Activated CD4-positive, alpha-beta T cell treated with anti-CD3 and anti-CD28 coated beads for 36 hours (primary cell): ENCODE measurements at regions not wholly inside any gene's neighbourhood (a gene's known extent, or its start where the extent isn't known, plus 50 kb on each side); places are given as distances from the start of the nearest gene placed in this dataset.

Source experiments
- ATAC-seq: fragments of 200-7000 bp; cut with Tn5 transposase; one replicate; pipeline ENCODE4 v1.10.0; 2021; ENCODE audit warnings: mild to moderate bottlenecking, moderate library complexity
- CTCF ChIA-PET: fragments of 350-600 bp; sonication (Branson Sonifier 250); formaldehyde crosslinking; loops from one replicate; lab custom pipeline; 2021; ENCODE audit warnings: antibody characterized with exemption; lab: Charles Lee
- POLR2A ChIA-PET: fragments of 350-600 bp; sonication (Branson Sonifier 250); formaldehyde crosslinking; loops from one replicate; lab custom pipeline; 2021; ENCODE audit warnings: antibody characterized with exemption, inconsistent platforms; lab: Charles Lee
- DNase-seq: peaks from one replicate; pipeline ENCODE4 v3.0.0-alpha.2; 2020
- H3K27ac Mint-ChIP-seq: one replicate; pipeline ENCODE4 v1.8.0; 2021; ENCODE audit warnings: mixed read lengths
- H3K27me3 Mint-ChIP-seq: one replicate; pipeline ENCODE4 v1.8.0; 2021; ENCODE audit warnings: mixed read lengths
- H3K36me3 Mint-ChIP-seq: one replicate; pipeline ENCODE4 v1.8.0; 2021; ENCODE audit warnings: low read depth, mixed read lengths
- H3K4me1 Mint-ChIP-seq: one replicate; pipeline ENCODE4 v1.8.0; 2021; ENCODE audit warnings: mixed read lengths
- H3K4me3 Mint-ChIP-seq: one replicate; pipeline ENCODE4 v1.8.0; 2021; ENCODE audit warnings: mild to moderate bottlenecking, moderate library complexity, mixed read lengths
- H3K9me3 Mint-ChIP-seq: one replicate; pipeline ENCODE4 v1.8.0; 2021; ENCODE audit warnings: low read depth, mixed read lengths
- intact Hi-C, 2 experiments: fragments of 100-400 bp; cut with DNase I in 1 of 2; cut with micrococcal nuclease in 1 of 2; formaldehyde crosslinking; loops; one replicate each; pipeline versions ENCODE4 v1.14.2 to v1.15.1; 2022 to 2024; cut with DNase I, micrococcal nuclease

- H3K27ac Mint-ChIP-seq: no peak overlapping the region
- no peaks in the 10 kb centered on the region for H3K9me3 Mint-ChIP-seq
- H3K4me1 Mint-ChIP-seq: no peaks in the 10 kb centered on the region
- no peaks in the 10 kb centered on the region for H3K36me3 Mint-ChIP-seq
- H3K27me3 Mint-ChIP-seq: peaks cover 11% of the 10 kb centered on the region
- DNase-seq (no peak), ATAC-seq (no peak)
- CTCF ChIA-PET: no interaction called here
- POLR2A ChIA-PET: no interaction called here
- no peak overlapping the region for H3K4me3 Mint-ChIP-seq
- intact Hi-C loops: no loop called here
Observed at GRCh38 chr11:119530509-119530908, 107.5 kb upstream of the THY1 start.

DNA sequence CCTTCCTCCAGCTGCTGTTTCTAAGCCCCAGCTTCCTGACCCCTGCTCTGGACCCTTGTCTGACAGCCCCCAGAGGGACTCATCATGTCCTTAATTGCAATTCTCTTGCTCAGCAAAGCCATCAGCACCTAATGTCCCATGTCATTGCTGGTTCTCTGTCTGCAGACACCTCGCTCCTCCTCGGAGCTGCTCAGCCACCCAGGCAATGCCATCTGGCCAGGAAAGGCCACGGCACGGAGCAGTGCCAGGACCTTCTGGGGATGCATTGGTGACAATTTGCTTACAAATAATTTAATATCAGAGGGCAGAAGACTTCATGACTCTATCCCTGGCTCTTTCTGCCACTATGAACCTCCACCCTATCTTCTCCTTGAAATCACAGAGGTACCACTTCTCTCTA is 107.0 kb upstream of the THY1 start:
- no peaks in the 10 kb centered on the region for H3K4me1 Mint-ChIP-seq
- POLR2A ChIA-PET: no interaction called here
- ATAC-seq (no peak), DNase-seq (no peak)
- H3K27me3 Mint-ChIP-seq: peaks cover 9% of the 10 kb centered on the region
- H3K36me3 Mint-ChIP-seq: no peaks in the 10 kb centered on the region
- H3K4me3 Mint-ChIP-seq: no peak overlapping the region
- no peak overlapping the region for H3K27ac Mint-ChIP-seq
- H3K9me3 Mint-ChIP-seq: no peaks in the 10 kb centered on the region
- CTCF ChIA-PET: interaction anchor here (0.7 kb wide), 1 partner anchor 121 kb away, joined by 3 read pairs; no protein-coding TSS in a partner anchor
- intact Hi-C loops: no loop called here

DNA sequence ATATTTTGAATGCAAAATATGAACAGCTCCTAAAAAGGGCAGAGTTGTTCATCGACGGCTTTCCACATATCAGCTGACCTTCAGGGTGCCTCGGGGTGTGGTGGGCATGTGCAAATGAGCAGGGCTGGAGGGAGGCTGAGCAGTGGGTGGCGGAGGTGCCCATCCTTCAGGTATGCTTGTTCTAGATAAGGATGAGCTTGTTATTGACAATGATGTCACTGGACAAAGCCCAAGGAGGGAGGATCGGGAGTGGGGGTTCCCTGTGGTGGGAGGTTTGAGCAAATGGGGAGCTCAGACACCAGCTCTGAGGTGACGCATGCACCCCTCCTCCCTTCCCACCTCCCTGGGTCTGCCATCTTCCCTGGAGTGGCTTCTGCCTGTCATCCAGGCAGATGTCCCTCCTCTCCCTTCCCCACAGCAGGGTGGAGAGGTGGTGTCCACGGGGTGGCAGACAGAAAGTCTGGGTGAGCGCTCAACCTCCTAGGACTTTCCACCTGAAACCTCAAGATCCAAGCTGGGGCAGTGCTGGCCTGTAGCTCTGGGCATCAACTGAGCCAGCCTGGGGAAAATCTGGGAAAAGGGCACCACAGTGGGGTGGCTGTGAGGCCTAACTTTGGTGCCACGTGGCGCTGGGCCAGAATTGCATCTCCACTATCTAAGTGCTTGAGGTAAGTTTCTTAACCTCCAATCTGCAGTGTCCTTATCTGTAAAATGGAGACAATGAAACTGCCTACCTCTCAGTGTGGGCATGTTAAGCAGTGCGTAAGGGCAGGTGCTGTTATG is 106.3 kb upstream of the THY1 start:
- intact Hi-C loops: no loop called here
- Mint-ChIP-seq H3K27ac (no peak overlapping the region), H3K9me3 (no peaks in the 10 kb centered on the region), H3K4me1 (no peaks in the 10 kb centered on the region), H3K36me3 (no peaks in the 10 kb centered on the region), H3K27me3 (peaks cover 7% of the 10 kb centered on the region), H3K4me3 (no peak overlapping the region)
- ChIA-PET POLR2A (no interaction called here), CTCF (interaction anchor here (0.6 to 0.7 kb wide), 2 partner anchors 53 to 120 kb away, joined by 3 read pairs; no protein-coding TSS in a partner anchor)
- ATAC-seq: no peak
- no peak for DNase-seq

GRCh38 chr11:119525867-119526196 is 102.9 kb upstream of the THY1 start:
- DNase-seq (no peak), ATAC-seq (no peak)
- Mint-ChIP-seq H3K9me3 (no peaks in the 10 kb centered on the region), H3K36me3 (no peaks in the 10 kb centered on the region), H3K4me1 (no peaks in the 10 kb centered on the region), H3K27ac (no peak overlapping the region), H3K27me3 (no peaks in the 10 kb centered on the region), H3K4me3 (no peak overlapping the region)
- intact Hi-C loops: no loop called here
- ChIA-PET CTCF (interaction anchor here (0.6 to 2.1 kb wide), 2 partner anchors 8 to 15 kb away, joined by 3 to 9 read pairs; no protein-coding TSS in a partner anchor), POLR2A (no interaction called here)

DNA sequence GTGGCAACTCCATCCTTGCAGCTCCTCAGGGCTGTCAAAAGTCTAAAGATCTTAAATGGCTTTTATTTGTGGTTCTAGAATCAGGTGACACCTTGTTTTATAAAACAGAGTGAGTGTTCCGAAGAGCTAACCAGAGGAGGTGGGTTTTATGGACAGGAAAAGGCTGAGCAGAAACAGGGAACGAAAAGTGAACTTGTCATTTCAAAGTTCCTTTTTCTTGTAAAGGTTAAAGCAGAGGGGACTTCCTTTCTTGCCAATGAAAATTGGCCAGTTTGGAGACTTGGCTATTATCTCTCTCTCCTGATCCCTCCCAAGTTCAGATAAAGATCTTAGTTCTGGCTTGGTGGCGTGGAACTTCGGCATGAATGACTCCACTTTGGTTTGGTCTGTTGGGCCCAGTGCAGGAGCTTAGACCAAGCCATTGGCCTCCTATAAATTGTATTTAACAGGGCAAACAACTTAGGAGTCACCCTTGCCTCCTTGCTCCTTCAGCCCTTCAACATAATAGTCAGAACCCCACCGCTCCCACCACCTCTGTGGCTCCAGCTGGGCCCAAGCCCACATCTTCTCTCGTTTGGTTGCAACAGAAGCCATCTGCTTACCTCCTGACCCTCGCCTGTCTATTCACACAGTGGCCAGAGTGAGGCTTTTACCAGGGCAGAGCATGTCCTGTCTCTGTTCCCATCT is 102.4 kb upstream of the THY1 start:
- CTCF ChIA-PET: interaction anchor here (2.1 kb wide), 1 partner anchor 8 kb away, joined by 9 read pairs; no protein-coding TSS in a partner anchor
- no peak for ATAC-seq

DNA sequence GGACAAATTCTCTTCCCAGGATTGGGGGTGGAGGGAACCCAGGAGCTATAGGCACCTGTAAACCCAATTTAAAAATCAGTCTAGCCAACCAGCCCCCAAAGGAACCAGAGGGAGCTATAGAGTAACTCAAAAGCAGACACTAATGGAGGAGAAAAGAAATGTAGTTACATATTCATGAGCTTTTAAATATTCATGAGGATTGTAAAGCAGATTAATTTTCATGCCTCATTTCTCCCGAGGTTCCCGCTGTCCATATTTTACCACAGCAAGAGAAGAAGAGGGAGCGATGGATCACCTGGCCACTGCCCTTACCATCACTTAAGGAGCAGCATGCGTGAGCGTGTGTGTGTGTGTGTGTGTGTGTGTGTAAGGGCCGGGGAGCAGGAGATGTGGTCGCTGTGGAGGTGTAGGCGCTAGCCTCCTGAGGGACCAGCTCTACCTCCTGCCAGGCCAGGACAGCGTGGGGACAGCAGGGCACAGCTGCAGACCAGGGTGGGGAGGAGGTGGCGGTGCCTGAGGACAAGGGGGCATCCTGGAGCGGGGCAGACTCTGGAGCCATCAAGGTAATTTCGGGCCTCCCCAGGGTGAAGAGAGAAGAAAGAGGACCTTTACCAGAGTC is 100.7 kb upstream of the THY1 start:
- ChIA-PET CTCF (interaction anchor here (0.7 to 2.1 kb wide), 4 partner anchors 10 to 100 kb away, joined by 3 to 9 read pairs (median 3); no protein-coding TSS in a partner anchor), POLR2A (no interaction called here)
- Mint-ChIP-seq H3K27me3 (no peaks in the 10 kb centered on the region), H3K27ac (no peak overlapping the region), H3K4me3 (no peak overlapping the region), H3K9me3 (no peaks in the 10 kb centered on the region), H3K4me1 (no peaks in the 10 kb centered on the region), H3K36me3 (no peaks in the 10 kb centered on the region)
- intact Hi-C loops: no loop called here
- DNase-seq: no peak
- no peak for ATAC-seq

More for the DNA sequence above, 102.4 kb upstream of the THY1 start:
- Mint-ChIP-seq H3K9me3 (no peaks in the 10 kb centered on the region), H3K4me3 (no peak overlapping the region), H3K27ac (no peak overlapping the region), H3K4me1 (no peaks in the 10 kb centered on the region), H3K27me3 (no peaks in the 10 kb centered on the region), H3K36me3 (no peaks in the 10 kb centered on the region)
- intact Hi-C loops: no loop called here
- POLR2A ChIA-PET: no interaction called here
- no peak for DNase-seq

- intact Hi-C loops: no loop called here
- Mint-ChIP-seq H3K36me3 (no peaks in the 10 kb centered on the region), H3K27ac (no peak overlapping the region), H3K27me3 (peaks cover 7% of the 10 kb centered on the region), H3K4me3 (no peak overlapping the region), H3K4me1 (no peaks in the 10 kb centered on the region), H3K9me3 (no peaks in the 10 kb centered on the region)
- CTCF ChIA-PET: no interaction called here
- no peak for DNase-seq
- POLR2A ChIA-PET: no interaction called here
- no peak for ATAC-seq
Observed at GRCh38 chr11:119522609-119523008, 99.6 kb upstream of the THY1 start.

DNA sequence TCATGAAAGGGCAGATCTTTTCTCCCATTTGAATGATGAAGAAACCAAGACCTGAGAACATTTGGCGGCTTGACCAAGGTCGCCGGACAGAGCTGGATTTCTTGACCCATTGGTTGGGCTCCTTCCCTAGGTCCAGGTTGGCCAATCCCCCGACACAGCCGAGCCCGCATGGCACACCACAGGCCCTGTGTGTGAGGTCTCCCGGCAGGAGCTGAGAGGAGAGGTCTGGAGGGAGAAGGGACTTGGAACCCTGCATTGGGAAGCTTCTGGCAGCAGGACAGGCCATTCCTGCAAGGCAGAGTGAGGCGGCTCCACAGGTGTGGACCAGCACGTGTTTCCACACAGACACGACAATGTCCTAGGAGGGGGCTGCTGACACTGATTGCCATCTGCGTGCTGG is 98.6 kb upstream of the THY1 start:
- ATAC-seq (no peak), DNase-seq (no peak)
- Mint-ChIP-seq H3K4me3 (no peak overlapping the region), H3K27ac (no peak overlapping the region), H3K36me3 (no peaks in the 10 kb centered on the region), H3K27me3 (peaks cover 7% of the 10 kb centered on the region), H3K9me3 (no peaks in the 10 kb centered on the region), H3K4me1 (no peaks in the 10 kb centered on the region)
- CTCF ChIA-PET: no interaction called here
- POLR2A ChIA-PET: no interaction called here
- intact Hi-C loops: no loop called here

GRCh38 chr11:119520966-119521365 is 98.0 kb upstream of the THY1 start:
- H3K27me3 Mint-ChIP-seq: peaks cover 7% of the 10 kb centered on the region
- ATAC-seq (no peak), DNase-seq (no peak)
- intact Hi-C loops: no loop called here
- no peaks in the 10 kb centered on the region for H3K36me3 Mint-ChIP-seq
- ChIA-PET POLR2A (no interaction called here), CTCF (no interaction called here)
- H3K27ac Mint-ChIP-seq: no peak overlapping the region
- H3K4me1 Mint-ChIP-seq: no peaks in the 10 kb centered on the region
- H3K9me3 Mint-ChIP-seq: no peaks in the 10 kb centered on the region
- no peak overlapping the region for H3K4me3 Mint-ChIP-seq

DNA sequence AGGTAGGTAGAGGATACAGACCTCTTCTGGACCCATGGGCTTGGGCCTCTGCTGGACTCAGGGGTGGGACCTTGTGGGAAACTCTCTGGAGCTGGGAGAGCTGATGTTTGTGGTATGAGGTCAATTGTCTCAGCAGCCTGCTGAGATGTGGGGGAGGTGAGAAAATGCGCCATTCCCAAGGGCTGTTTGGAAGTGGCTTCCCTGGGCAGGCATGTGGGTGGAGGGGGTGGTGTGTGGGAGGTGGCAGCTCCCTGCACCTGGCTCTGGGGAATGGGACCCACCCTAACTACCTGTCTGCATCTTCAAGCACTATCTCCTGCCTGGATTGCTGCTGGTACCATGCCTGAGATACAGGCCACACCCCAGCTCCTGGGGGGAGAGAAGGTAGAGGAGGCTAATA is 97.4 kb upstream of the THY1 start:
- H3K36me3 Mint-ChIP-seq: no peaks in the 10 kb centered on the region
- DNase-seq (no peak), ATAC-seq (no peak)
- H3K27ac Mint-ChIP-seq: no peak overlapping the region
- H3K4me3 Mint-ChIP-seq: no peak overlapping the region
- H3K4me1 Mint-ChIP-seq: no peaks in the 10 kb centered on the region
- ChIA-PET POLR2A (no interaction called here), CTCF (interaction anchor here (1.2 kb wide), 1 partner anchor 14 kb away, joined by 3 read pairs; no protein-coding TSS in a partner anchor)
- H3K27me3 Mint-ChIP-seq: peaks cover 7% of the 10 kb centered on the region
- no peaks in the 10 kb centered on the region for H3K9me3 Mint-ChIP-seq
- intact Hi-C loops: no loop called here

DNA sequence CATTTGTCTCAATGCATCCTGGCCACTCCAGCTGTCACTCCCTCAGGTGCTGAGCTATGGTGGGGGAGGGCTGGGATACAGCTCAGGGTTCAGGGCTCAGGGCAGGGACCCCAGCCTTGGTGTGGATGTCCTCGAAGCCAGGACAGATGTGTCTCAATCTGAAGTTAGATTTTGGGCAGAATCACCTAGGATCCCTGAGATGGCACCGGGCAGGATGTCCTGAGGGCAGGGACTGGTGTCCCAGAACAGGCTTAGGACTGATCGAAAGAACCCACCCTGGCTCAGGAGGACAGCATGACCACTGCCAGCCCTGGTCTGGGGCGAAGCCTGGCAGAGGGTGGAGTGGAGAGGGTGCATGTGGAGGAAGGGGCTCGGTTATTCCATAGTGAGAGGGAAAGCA is 96.8 kb upstream of the THY1 start:
- H3K27ac Mint-ChIP-seq: no peak overlapping the region
- ATAC-seq: no peak
- peaks cover 7% of the 10 kb centered on the region for H3K27me3 Mint-ChIP-seq
- H3K36me3 Mint-ChIP-seq: no peaks in the 10 kb centered on the region
- CTCF ChIA-PET: interaction anchor here (1.2 kb wide), 1 partner anchor 14 kb away, joined by 3 read pairs; no protein-coding TSS in a partner anchor
- H3K4me1 Mint-ChIP-seq: no peaks in the 10 kb centered on the region
- H3K9me3 Mint-ChIP-seq: no peaks in the 10 kb centered on the region
- intact Hi-C loops: no loop called here
- POLR2A ChIA-PET: no interaction called here
- no peak for DNase-seq
- H3K4me3 Mint-ChIP-seq: no peak overlapping the region
